B cell (primary cell): ENCODE measurements at regions not wholly inside any gene's neighbourhood (a gene's known extent, or its start where the extent isn't known, plus 50 kb on each side); places are given as distances from the start of the nearest gene placed in this dataset.

Experiments
- ATAC-seq: fragments of 200-7000 bp; cut with Tn5 transposase; one replicate; pipeline ENCODE4 v1.10.0; 2021; ENCODE audit warnings: low read depth, mild to moderate bottlenecking, moderate number of reproducible peaks, moderate library complexity
- CTCF ChIA-PET: fragments of 350-600 bp; sonication (Branson Sonifier 250); formaldehyde crosslinking; loops from one replicate; lab custom pipeline; 2021; ENCODE audit warnings: antibody characterized with exemption, inconsistent platforms; lab: Charles Lee
- POLR2A ChIA-PET: fragments of 350-600 bp; sonication (Branson Sonifier 250); formaldehyde crosslinking; loops from one replicate; lab custom pipeline; 2021; ENCODE audit warnings: antibody characterized with exemption; lab: Charles Lee
- DNase-seq: peaks from one replicate; pipeline ENCODE4 v3.0.0; 2013
- H2AFZ ChIP-seq: 2 replicates; pipeline ENCODE4 v1.6.1; 2012; ENCODE audit warnings: mild to moderate bottlenecking, low read depth, low read length; ENCODE audit not compliant: insufficient read depth, poor library complexity, severe bottlenecking
- H3K27ac ChIP-seq, 2 donors: 1 replicate in 1 of 2; 2 replicates in 1 of 2; pipeline ENCODE4 v1.5.1; 2012 to 2013; ENCODE audit warnings: low read length in 2 of 2, mild to moderate bottlenecking in 2 of 2, moderate library complexity in 1 of 2
- H3K27me3 ChIP-seq, 4 experiments: fragments of 200-600 bp in 1 of 4; sonication (generic) in 1 of 4; replicated peaks in 1 of 4; 1 replicate in 2 of 4; 2 replicates in 2 of 4; pipeline versions ENCODE4 v1.6.1 to v1.7.0; 2013 to 2016; ENCODE audit warnings: low read length in 3 of 4, mild to moderate bottlenecking in 2 of 4, mixed read lengths in 1 of 4, moderate library complexity in 1 of 4; ENCODE audit not compliant: insufficient read depth in 4 of 4, control insufficient read depth in 3 of 4; ENCODE audit errors: control extremely low read depth in 1 of 4
- H3K36me3 ChIP-seq, 2 experiments: replicated peaks in 1 of 2; 1 replicate in 1 of 2; 2 replicates in 1 of 2; pipeline versions ENCODE4 v1.6.1 to v1.7.1; 2013; ENCODE audit warnings: low read length in 1 of 2; ENCODE audit not compliant: insufficient read depth in 2 of 2, control insufficient read depth in 1 of 2; ENCODE audit errors: control extremely low read depth in 1 of 2, extremely low read depth in 1 of 2
- H3K4me1 ChIP-seq, 2 donors: fragments of 200-600 bp in 1 of 2; sonication (generic) in 1 of 2; 1 replicate in 1 of 2; 2 replicates in 1 of 2; pipeline versions ENCODE4 v1.5.1 to v1.6.1; 2013 to 2017; ENCODE audit warnings: low read length in 2 of 2; ENCODE audit not compliant: control insufficient read depth in 2 of 2, insufficient read depth in 2 of 2
- H3K4me2 ChIP-seq: replicated peaks from 2 replicates; pipeline ENCODE3; 2012; ENCODE audit warnings: mild to moderate bottlenecking, low read depth, low read length; ENCODE audit not compliant: poor library complexity, severe bottlenecking
- H3K4me3 ChIP-seq, 5 experiments: fragments of 200-600 bp in 1 of 5; sonication (generic) in 1 of 5; 1 replicate in 3 of 5; 2 replicates in 2 of 5; pipeline versions ENCODE4 v1.5.1 to v1.7.0; 2011 to 2016; ENCODE audit warnings: low read length in 4 of 5, mild to moderate bottlenecking in 4 of 5, low read depth in 2 of 5, control low read depth in 1 of 5, moderate library complexity in 1 of 5; ENCODE audit not compliant: insufficient read depth in 1 of 5; ENCODE audit errors: control extremely low read depth in 1 of 5, extremely low read depth in 1 of 5
- H3K79me2 ChIP-seq: fragments of 200-600 bp; sonication (generic); one replicate; pipeline ENCODE4 v1.6.0; 2016; ENCODE audit warnings: low read length; ENCODE audit not compliant: control insufficient read depth, insufficient read depth
- H3K9ac ChIP-seq: fragments of 200-600 bp; sonication (generic); 2 replicates; pipeline ENCODE4 v1.6.1; 2017; ENCODE audit warnings: mild to moderate bottlenecking, low read length, moderate library complexity
- H3K9me3 ChIP-seq, 3 donors: one replicate each; pipeline versions ENCODE4 v1.6.1 to v1.7.1; 2013; ENCODE audit warnings: low read length in 2 of 3; ENCODE audit not compliant: control insufficient read depth in 2 of 3, insufficient read depth in 1 of 3; ENCODE audit errors: control extremely low read depth in 1 of 3
- H4K20me1 ChIP-seq: 2 replicates; pipeline ENCODE4 v1.6.0; 2012; ENCODE audit warnings: mild to moderate bottlenecking, low read length; ENCODE audit not compliant: insufficient read depth, control insufficient read depth, poor library complexity, severe bottlenecking
- H3K27ac Mint-ChIP-seq: one replicate; pipeline ENCODE4 v1.8.0; 2021; ENCODE audit warnings: mixed read lengths
- H3K27me3 Mint-ChIP-seq: one replicate; pipeline ENCODE4 v1.8.0; 2021; ENCODE audit warnings: mixed read lengths
- H3K4me1 Mint-ChIP-seq: one replicate; pipeline ENCODE4 v1.8.0; 2021; ENCODE audit warnings: mixed read lengths
- H3K4me3 Mint-ChIP-seq: one replicate; pipeline ENCODE4 v1.8.0; 2021; ENCODE audit warnings: mixed read lengths
- H3K9me3 Mint-ChIP-seq: one replicate; pipeline ENCODE4 v1.8.0; 2022; ENCODE audit warnings: mixed read lengths; ENCODE audit not compliant: insufficient read depth
- CTCF ChIP-seq: fragments of 200-600 bp; IDR thresholded peaks from one replicate; pipeline ENCODE4 v1.8.0; 2022; ENCODE audit warnings: antibody characterized with exemption, mild to moderate bottlenecking
- EZH2 ChIP-seq: IDR thresholded peaks from 2 replicates; pipeline ENCODE4 v1.6.1; 2012; ENCODE audit warnings: borderline replicate concordance, low read depth, mild to moderate bottlenecking, moderate library complexity, low read length; ENCODE audit not compliant: insufficient read depth, poor library complexity, severe bottlenecking
- WGBS: methylation state at CpG from one replicate; pipeline ENCODE4 v1.1.5; 2013; ENCODE audit warnings: missing lambda C conversion rate; ENCODE audit not compliant: insufficient coverage; 5-methylcytosine and 5-hydroxymethylcytosine counted together
- intact Hi-C: fragments of 100-400 bp; cut with micrococcal nuclease; formaldehyde crosslinking; loops from one replicate; pipeline ENCODE4 v1.10.0; 2022

DNA sequence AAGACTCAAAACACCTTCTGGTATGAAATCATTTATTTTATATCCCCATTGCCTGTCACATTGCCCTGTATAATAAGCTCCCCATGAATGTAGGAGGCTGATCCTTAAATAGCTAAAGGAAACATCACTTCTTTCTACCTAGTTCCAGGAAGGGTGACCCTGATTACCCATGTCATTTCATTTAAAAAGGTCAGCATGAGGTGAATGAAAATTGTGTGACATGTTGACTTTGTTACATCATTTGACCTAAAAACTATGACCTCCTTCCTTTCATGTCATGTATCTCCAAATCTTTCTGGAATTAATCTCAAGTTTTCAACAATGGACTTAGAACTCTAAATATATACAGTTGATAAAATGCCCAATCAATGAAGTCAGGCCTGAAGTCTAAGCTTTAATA lies 161.5 kb downstream of the AHR start:
- intact Hi-C loops, result no loop called here
- no peak overlapping the region for H3K4me3 Mint-ChIP-seq
- Histone ChIP-seq H3K4me3 (no peak overlapping the region), H3K36me3 (no peaks in the 10 kb centered on the region), H3K27ac (no peak overlapping the region), H3K9me3 (peaks cover 0 to 3% (median 2%) of the 10 kb centered on the region in 3 donors), H3K4me2 (no peak overlapping the region), H4K20me1 (no peaks in the 10 kb centered on the region), H3K27me3 (no peaks in the 10 kb centered on the region), H3K79me2 (no peaks in the 10 kb centered on the region), H2AFZ (no peak overlapping the region), H3K9ac (no peak overlapping the region), H3K4me1 (no peaks in the 10 kb centered on the region)
- no peak overlapping the region for H3K27ac Mint-ChIP-seq
- peaks cover 6% of the 10 kb centered on the region for H3K9me3 Mint-ChIP-seq
- H3K4me1 Mint-ChIP-seq, result peaks cover 3% of the 10 kb centered on the region
- no peaks in the 10 kb centered on the region for H3K27me3 Mint-ChIP-seq
- ATAC-seq (no peak), DNase-seq (no peak)
- ChIA-PET POLR2A (no interaction called here), CTCF (no interaction called here)
- TF ChIP-seq CTCF, result no peak
- no peak for TF ChIP-seq EZH2

DNA sequence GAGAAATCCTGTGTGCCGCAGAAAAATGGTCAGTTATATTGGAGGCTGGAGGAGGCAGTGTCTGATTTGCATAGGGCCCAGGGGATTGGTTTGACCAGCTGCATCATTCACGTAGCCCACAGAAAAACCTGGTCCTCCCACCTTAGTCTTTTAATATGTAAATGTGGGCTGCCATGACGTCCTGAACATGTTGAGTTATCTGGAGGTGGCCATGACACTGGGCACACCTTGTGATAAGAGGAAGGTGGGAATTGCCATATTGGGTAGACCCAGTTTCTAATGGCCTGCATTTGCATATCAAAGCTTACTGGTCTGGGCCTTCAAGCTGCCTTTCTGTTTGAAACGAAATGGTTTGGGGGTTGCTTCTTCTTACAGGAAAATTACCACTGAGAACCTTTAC lies 162.2 kb downstream of the AHR start:
- Histone ChIP-seq H3K4me1 (no peaks in the 10 kb centered on the region), H3K4me2 (no peak overlapping the region), H4K20me1 (no peaks in the 10 kb centered on the region), H3K9me3 (peaks cover 0 to 3% (median 2%) of the 10 kb centered on the region in 3 donors), H3K36me3 (no peaks in the 10 kb centered on the region), H3K27me3 (no peaks in the 10 kb centered on the region), H3K27ac (no peak overlapping the region), H3K4me3 (no peak overlapping the region), H3K9ac (no peak overlapping the region), H2AFZ (no peak overlapping the region), H3K79me2 (no peaks in the 10 kb centered on the region)
- Mint-ChIP-seq H3K9me3 (peaks cover 6% of the 10 kb centered on the region), H3K27ac (no peak overlapping the region), H3K4me1 (peaks cover 3% of the 10 kb centered on the region), H3K27me3 (no peaks in the 10 kb centered on the region), H3K4me3 (no peak overlapping the region)
- ChIA-PET POLR2A (no interaction called here), CTCF (no interaction called here)
- intact Hi-C loops, result no loop called here
- DNase-seq (no peak), ATAC-seq (no peak)
- no CpG with 5 or more reads among the region's 4 CpGs for WGBS
- no peak for TF ChIP-seq EZH2
- no peak for TF ChIP-seq CTCF
